Thyroid gland (tissue), 4 donors: ENCODE measurements at regions not wholly inside any gene's neighbourhood (a gene's known extent, or its start where the extent isn't known, plus 50 kb on each side); places are given as distances from the start of the nearest gene placed in this dataset.

Experiments
- POLR2A ChIP-seq, 2 donors: fragments of 450-650 bp; IDR thresholded peaks; one replicate each; pipeline ENCODE4 v1.6.1; 2017; ENCODE audit warnings: antibody characterized with exemption in 2 of 2, mild to moderate bottlenecking in 2 of 2, moderate library complexity in 1 of 2
- TF ChIP-seq, protein P1 (sequence below), 6 experiments: fragments of 200-600 bp in 3 of 6; fragments of 450-650 bp in 3 of 6; sonication (generic) in 3 of 6; IDR thresholded peaks; one replicate each; pipeline ENCODE4 v1.5.1; 2016 to 2019; ENCODE audit warnings: antibody characterized with exemption in 6 of 6, mild to moderate bottlenecking in 2 of 6, inconsistent platforms in 1 of 6, moderate library complexity in 1 of 6

DNA sequence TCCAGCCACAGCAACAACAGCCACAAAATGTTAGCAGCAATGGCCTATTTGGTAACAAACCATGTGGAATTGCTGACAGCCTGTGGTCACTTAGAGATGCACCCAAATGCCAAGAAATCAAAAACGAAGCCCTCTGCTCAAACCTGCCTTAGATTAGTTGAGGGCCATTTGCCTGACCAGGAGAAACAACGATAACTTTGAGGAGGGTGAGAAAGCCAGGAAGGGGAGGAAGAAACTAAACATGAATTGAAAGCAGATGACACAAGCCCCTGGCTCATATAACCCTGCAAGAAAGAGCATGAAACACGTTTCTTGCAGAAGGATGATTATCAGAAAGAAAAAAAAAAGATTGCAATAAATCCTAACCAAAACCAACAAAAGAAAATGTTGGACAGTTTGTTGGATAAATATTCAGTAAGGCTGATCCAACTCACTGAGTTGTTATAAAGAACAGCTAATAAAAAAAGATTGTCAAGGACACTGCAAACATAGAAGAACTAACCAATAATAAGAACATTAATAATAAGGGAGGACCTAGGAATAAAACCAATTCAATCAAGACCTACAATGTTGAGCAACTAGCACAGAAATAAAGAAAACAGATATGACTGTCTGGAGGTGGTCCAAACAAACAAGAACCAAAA is 140.5 kb upstream of the SLC30A5 start:
- TF ChIP-seq, protein P1, sequence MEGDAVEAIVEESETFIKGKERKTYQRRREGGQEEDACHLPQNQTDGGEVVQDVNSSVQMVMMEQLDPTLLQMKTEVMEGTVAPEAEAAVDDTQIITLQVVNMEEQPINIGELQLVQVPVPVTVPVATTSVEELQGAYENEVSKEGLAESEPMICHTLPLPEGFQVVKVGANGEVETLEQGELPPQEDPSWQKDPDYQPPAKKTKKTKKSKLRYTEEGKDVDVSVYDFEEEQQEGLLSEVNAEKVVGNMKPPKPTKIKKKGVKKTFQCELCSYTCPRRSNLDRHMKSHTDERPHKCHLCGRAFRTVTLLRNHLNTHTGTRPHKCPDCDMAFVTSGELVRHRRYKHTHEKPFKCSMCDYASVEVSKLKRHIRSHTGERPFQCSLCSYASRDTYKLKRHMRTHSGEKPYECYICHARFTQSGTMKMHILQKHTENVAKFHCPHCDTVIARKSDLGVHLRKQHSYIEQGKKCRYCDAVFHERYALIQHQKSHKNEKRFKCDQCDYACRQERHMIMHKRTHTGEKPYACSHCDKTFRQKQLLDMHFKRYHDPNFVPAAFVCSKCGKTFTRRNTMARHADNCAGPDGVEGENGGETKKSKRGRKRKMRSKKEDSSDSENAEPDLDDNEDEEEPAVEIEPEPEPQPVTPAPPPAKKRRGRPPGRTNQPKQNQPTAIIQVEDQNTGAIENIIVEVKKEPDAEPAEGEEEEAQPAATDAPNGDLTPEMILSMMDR (IDR thresholded peaks at IDR 0.05), result no peak
- TF ChIP-seq POLR2A (IDR thresholded peaks at IDR 0.05), result no peak
